Esophagus squamous epithelium (tissue), 4 donors: ENCODE measurements at regions not wholly inside any gene's neighbourhood (a gene's known extent, or its start where the extent isn't known, plus 50 kb on each side); places are given as distances from the start of the nearest gene placed in this dataset.

Experiments
- POLR2A ChIP-seq, 4 donors: fragments of 450-650 bp; IDR thresholded peaks; one replicate each; pipeline ENCODE4 v1.6.1; 2017; ENCODE audit warnings: antibody characterized with exemption in 4 of 4, mild to moderate bottlenecking in 4 of 4, moderate library complexity in 3 of 4
- TF ChIP-seq, protein P1 (sequence below), 6 experiments: fragments of 450-650 bp in 4 of 6; fragments of 200-600 bp in 2 of 6; sonication (generic) in 2 of 6; IDR thresholded peaks; one replicate each; pipeline ENCODE4 v1.5.1; 2016 to 2019; ENCODE audit warnings: antibody characterized with exemption in 6 of 6, mild to moderate bottlenecking in 4 of 6, moderate library complexity in 4 of 6

DNA sequence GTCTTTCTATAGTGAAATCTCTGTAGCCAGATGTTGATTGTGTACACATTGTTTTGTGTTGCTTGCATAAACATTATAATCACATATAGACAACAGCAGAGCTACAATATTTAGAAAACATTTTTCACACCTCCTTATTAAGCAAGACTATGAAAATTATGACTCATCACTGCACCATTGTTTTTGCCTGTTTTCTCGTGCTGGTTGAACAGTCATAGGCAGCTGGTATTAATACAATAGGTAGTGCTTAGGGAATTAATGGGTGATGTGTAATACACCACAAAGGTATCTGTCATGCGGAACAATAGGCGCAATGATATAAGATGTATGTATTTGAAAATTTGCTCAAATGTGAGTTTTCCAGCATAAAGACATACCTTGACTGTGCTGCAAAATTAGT lies 449.3 kb downstream of the FOXG1 start:
- TF ChIP-seq, protein P1, sequence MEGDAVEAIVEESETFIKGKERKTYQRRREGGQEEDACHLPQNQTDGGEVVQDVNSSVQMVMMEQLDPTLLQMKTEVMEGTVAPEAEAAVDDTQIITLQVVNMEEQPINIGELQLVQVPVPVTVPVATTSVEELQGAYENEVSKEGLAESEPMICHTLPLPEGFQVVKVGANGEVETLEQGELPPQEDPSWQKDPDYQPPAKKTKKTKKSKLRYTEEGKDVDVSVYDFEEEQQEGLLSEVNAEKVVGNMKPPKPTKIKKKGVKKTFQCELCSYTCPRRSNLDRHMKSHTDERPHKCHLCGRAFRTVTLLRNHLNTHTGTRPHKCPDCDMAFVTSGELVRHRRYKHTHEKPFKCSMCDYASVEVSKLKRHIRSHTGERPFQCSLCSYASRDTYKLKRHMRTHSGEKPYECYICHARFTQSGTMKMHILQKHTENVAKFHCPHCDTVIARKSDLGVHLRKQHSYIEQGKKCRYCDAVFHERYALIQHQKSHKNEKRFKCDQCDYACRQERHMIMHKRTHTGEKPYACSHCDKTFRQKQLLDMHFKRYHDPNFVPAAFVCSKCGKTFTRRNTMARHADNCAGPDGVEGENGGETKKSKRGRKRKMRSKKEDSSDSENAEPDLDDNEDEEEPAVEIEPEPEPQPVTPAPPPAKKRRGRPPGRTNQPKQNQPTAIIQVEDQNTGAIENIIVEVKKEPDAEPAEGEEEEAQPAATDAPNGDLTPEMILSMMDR (IDR thresholded peaks at IDR 0.05) = no peak
- TF ChIP-seq POLR2A (IDR thresholded peaks at IDR 0.05) = no peak
